Hindlimb muscle (tissue), 1 donor: ENCODE measurements at regions not wholly inside any gene's neighbourhood (a gene's known extent, or its start where the extent isn't known, plus 50 kb on each side); places are given as distances from the start of the nearest gene placed in this dataset.

Experiments used
- DNase-seq: peaks from one replicate; pipeline ENCODE4 v3.0.0-alpha.2; 2013

GRCh38 chr2:221675201-221675908 is 103.3 kb upstream of the EPHA4 start:
- DNase-seq = no peak

GRCh38 chr2:221674446-221674845 is 102.3 kb upstream of the EPHA4 start:
- DNase-seq = no peak

- DNase-seq = no peak
These were observed 101.1 kb upstream of the EPHA4 start for GRCh38 chr2:221673248-221673647.

- DNase-seq = no peak
These were observed 99.4 kb upstream of the EPHA4 start for GRCh38 chr2:221671515-221671914.

DNA sequence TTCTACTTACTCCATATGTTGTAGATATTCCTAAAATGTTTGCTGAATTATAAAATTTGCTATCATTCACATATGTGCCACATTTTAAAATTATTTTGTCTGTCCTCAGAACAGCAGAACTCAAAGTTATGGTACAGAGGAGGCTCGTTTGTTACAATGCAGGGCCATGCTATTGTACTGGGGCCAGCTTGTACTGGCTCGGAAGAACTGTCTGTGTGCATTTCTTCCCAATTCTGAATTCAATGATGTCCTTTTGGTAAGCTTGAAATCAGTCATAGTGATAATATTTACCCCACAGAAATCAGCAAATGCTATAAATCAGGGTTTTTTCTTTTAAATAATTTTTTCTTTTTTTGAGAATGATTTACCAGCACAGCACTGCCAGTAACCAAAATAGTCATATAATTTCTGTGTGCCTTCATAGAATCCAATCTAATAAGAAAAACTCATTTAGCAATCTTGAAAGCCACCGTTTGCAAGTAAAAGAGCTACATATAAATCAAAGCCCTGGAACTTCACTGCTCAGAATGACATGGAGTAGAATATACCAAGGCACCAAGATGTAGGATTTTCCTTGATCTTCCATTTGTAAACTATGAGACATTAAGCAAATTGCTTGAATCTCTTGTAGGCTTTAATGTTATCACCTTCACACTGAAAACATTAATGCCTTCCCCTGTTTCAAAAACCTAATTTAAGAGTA is 90.7 kb upstream of the EPHA4 start:
- no peak for DNase-seq

GRCh38 chr2:221657806-221658205 is 85.7 kb upstream of the EPHA4 start:
- DNase-seq = no peak

- no peak for DNase-seq
These were observed 83.2 kb upstream of the EPHA4 start for GRCh38 chr2:221655300-221655699.

- no peak for DNase-seq
These were observed 81.1 kb upstream of the EPHA4 start for GRCh38 chr2:221653182-221653581.

DNA sequence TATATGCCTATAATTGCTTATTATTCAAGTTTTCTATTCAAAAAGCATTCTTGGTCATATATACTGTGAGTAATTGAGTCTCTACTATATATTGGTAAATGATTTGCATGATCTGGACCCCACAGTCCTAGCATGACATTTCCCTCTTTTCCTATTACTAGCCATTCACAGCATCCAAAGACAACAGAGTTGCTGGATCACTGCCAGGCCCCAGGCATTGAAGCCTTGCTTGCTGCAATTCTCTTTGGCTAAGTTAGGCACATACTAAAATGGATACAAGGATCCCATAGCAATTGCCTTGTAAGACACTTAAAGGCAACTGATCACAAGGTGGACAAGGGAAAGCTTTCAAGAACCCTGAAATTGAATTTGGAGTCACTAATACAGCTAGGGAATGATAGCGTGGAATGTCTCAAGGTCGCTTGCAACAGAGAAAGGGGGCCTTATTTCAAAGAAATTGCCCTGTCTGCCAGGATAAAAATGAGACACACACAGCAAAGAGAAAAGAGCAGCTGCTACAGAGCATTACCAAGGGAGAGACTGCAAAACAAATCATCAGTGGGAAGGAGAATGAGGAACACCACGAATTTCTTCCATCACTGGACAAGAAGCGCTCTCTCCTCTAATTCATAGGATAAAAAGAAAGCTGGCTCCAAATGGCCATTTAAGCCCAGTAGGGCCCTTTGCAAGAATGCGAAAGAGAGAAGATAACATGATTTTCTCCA is 77.1 kb upstream of the EPHA4 start:
- peak; percentile 9 for DNase-seq

GRCh38 chr2:221642447-221642846 is 70.3 kb upstream of the EPHA4 start:
- no peak for DNase-seq

DNA sequence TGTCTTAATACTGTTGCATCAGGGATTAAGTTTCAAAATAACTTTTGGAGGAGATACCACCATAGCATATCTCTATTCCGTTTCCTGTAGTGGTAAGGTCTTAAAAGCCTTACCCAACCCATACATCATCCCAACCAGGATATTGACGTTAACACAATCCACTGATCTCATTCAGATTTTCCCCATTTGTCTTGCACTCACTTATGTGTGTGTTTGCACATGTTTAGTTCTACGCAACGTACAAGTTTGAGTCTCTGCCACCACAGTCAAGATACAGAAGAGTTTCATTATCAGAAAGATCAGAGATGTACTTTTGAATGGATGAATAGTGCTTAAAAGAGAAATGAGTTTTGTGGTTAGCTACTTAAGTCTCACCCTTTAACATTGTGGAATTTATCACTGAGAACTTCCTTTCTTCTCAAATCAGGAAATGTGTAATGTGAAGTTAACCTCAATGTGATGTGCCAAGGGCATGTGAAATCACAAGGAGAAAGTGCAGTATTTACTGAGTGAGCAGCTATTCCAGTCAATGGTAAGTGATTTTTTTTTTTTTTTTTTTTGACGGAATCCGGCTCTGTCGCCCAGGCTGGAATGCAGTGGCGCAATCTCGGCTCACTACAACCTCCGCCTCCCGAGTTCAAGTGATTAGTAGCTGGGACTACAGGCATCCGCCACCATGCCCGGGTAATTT is 69.2 kb upstream of the EPHA4 start:
- no peak for DNase-seq

DNA sequence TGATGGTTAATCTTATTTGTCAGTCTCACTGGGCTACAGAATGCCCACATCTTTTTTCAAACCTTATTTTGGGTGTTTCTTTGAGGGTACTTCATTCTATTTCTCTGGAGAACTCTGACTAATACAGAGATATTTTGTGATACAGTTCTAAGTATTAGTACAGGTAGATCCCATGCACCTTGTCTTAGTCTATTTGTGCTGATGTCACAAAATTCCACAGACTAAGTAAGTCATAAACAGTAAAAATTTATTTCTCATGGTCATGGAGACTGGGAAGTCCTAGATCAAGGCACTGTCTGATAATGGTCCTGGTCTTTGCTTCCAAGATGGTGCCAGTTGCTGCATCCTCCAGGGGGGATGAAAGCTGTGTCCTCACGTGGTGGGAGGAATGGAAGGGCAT is 68.6 kb upstream of the EPHA4 start:
- no peak for DNase-seq

DNA sequence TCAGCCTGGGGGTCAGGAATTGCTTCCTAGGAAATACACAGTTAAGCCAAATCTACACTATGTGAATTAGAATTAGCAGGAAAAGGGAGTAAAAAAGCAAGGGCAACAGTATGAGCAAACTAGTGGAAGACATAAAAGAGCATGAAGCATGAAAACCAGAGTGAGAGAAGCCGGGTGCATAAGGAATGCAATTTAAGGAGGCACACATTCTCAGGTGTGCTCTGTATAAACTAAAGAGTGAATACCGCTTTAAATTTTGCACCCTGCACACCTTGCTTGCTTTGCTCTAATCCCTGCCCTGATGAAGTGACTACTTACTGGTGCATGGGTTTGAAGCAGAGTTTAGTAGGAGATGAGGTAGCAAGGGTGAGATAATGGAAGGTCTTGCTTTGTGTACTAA is 65.7 kb upstream of the EPHA4 start:
- DNase-seq = no peak

DNA sequence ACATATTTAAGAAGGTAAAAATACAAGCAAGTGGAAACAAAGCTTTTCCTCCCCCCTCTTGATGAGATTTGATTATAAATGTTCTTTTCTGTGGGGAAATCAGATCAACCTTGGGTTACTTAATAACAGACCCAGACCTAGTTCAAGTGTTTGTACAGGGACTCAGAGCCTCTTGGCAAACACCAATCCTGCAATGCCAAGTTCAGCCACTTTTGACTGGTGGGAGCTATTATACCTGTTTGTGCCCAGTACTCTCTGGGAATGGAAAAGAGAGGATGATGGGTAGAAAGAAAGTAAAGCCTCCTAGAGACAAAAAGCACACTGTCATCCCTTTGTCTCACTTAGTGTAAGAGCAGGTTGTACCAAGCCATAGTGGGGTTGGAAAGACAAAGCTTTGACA is 63.8 kb upstream of the EPHA4 start:
- DNase-seq = no peak

DNA sequence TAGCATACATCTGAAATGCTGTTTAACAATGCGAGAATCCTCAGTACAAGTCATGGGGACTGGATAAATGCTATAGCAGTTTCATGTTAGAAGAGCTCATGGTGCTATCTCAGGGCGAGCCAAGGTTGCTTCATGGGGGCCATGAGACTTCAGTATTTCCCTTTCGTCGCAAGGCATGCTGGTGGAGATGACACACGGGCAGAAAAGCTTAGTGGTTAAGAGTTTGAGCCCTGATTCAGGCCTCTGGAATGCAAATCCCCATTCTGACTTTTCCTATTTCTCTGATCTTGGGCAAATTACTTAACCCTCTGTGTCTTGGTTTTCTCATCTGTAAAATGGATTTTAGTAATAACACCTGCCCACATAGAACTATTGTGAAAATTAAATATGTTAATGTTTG is 57.4 kb upstream of the EPHA4 start:
- no peak for DNase-seq

GRCh38 chr2:221624475-221624874 is 52.4 kb upstream of the EPHA4 start:
- DNase-seq = no peak
